H1 (cell line): ENCODE measurements at regions not wholly inside any gene's neighbourhood (a gene's known extent, or its start where the extent isn't known, plus 50 kb on each side); places are given as distances from the start of the nearest gene placed in this dataset.

ENCODE experiments used
- CTCF ChIA-PET: fragments of 300-600 bp; sonication (Branson Sonifier 250); formaldehyde crosslinking; loops from one replicate; lab custom pipeline; 2021; ENCODE audit not compliant: partially characterized antibody; lab: Charles Lee
- POLR2A ChIA-PET: fragments of 300-600 bp; sonication (Branson Sonifier 250); formaldehyde crosslinking; loops from one replicate; lab custom pipeline; 2021; ENCODE audit warnings: inconsistent platforms; ENCODE audit not compliant: partially characterized antibody; lab: Charles Lee
- DNase-seq, 2 experiments: peaks; one replicate each; pipeline versions ENCODE4 v3.0.0 to v3.0.0-alpha.2; 2010 to 2022; ENCODE audit warnings: low spot score in 2 of 2, low read depth in 1 of 2, mixed read lengths in 1 of 2
- FAIRE-seq: peaks from 2 replicates; lab custom pipeline; 2011; peaks lifted over from hg19 to GRCh38; lab: Jason Lieb, UNC
- H2AFZ ChIP-seq: 2 replicates; pipeline ENCODE4 v1.8.1; 2012; ENCODE audit warnings: low read length, inconsistent platforms
- H2AK5ac ChIP-seq: 2 replicates; pipeline ENCODE4 v1.6.1; 2013; ENCODE audit warnings: low read depth, low read length
- H2BK120ac ChIP-seq: replicated peaks from 2 replicates; pipeline ENCODE3; 2013; ENCODE audit warnings: low read depth, low read length, inconsistent platforms
- H2BK12ac ChIP-seq: 2 replicates; pipeline ENCODE4 v1.6.1; 2013; ENCODE audit warnings: low read depth, low read length
- H2BK15ac ChIP-seq: 2 replicates; pipeline ENCODE4 v1.6.1; 2013; ENCODE audit warnings: low read length
- H2BK20ac ChIP-seq: 2 replicates; pipeline ENCODE4 v1.6.1; 2013; ENCODE audit warnings: low read length
- H2BK5ac ChIP-seq: 2 replicates; pipeline ENCODE4 v1.6.1; 2013; ENCODE audit warnings: low read depth, low read length
- H3K14ac ChIP-seq: 2 replicates; pipeline ENCODE4 v1.6.1; 2013; ENCODE audit warnings: inconsistent platforms; ENCODE audit not compliant: insufficient read length
- H3K18ac ChIP-seq: 2 replicates; pipeline ENCODE4 v1.6.1; 2013; ENCODE audit warnings: low read length; ENCODE audit errors: extremely low read depth
- H3K23ac ChIP-seq: 2 replicates; pipeline ENCODE4 v1.6.1; 2013; ENCODE audit warnings: inconsistent platforms; ENCODE audit not compliant: insufficient read length
- H3K23me2 ChIP-seq: 2 replicates; pipeline ENCODE4 v1.6.1; 2013; ENCODE audit warnings: low read depth, low read length
- H3K27ac ChIP-seq: 2 replicates; pipeline ENCODE4 v1.6.1; 2011; ENCODE audit warnings: low read depth, low read length, inconsistent platforms
- H3K27me3 ChIP-seq, 4 experiments: replicated peaks in 1 of 4; 1 replicate in 1 of 4; 2 replicates in 3 of 4; pipeline versions ENCODE4 v1.6.1 to v1.8.1; 2011 to 2013; ENCODE audit warnings: low read length in 3 of 4, mild to moderate bottlenecking in 3 of 4, inconsistent platforms in 2 of 4, mixed read lengths in 2 of 4, moderate library complexity in 1 of 4; ENCODE audit not compliant: control insufficient read depth in 3 of 4, insufficient read depth in 3 of 4; ENCODE audit errors: extremely low read depth in 1 of 4
- H3K36me3 ChIP-seq, 4 experiments: 2 replicates each; pipeline versions ENCODE4 v1.6.1 to v1.8.1; 2011 to 2013; ENCODE audit warnings: mild to moderate bottlenecking in 4 of 4, low read length in 3 of 4, moderate library complexity in 2 of 4, control low read depth in 1 of 4, inconsistent platforms in 1 of 4; ENCODE audit not compliant: insufficient read depth in 4 of 4, control insufficient read depth in 2 of 4
- H3K4ac ChIP-seq: replicated peaks from 2 replicates; pipeline ENCODE3; 2013; ENCODE audit warnings: low read length, low read depth, mixed read lengths, inconsistent platforms; ENCODE audit not compliant: insufficient read length
- H3K4me1 ChIP-seq, 4 experiments: replicated peaks in 1 of 4; 1 replicate in 1 of 4; 2 replicates in 3 of 4; pipeline versions ENCODE4 v1.6.1 to v1.8.1; 2011 to 2013; ENCODE audit warnings: low read length in 3 of 4, inconsistent platforms in 2 of 4, mixed read lengths in 1 of 4; ENCODE audit not compliant: insufficient read depth in 4 of 4, control insufficient read depth in 3 of 4
- H3K4me2 ChIP-seq, 2 experiments: 2 replicates each; pipeline versions ENCODE4 v1.6.1 to v1.8.1; 2011 to 2013; ENCODE audit warnings: low read depth in 2 of 2, low read length in 2 of 2, control low read depth in 1 of 2, inconsistent platforms in 1 of 2, mild to moderate bottlenecking in 1 of 2; ENCODE audit not compliant: insufficient read depth in 1 of 2
- H3K4me3 ChIP-seq, 4 experiments: fragments of 200-600, 300-600 bp in 1 of 4; sonication (generic), shearing (Covaris generic), sonication (Bioruptor Twin) in 1 of 4; 2 replicates each; pipeline versions ENCODE4 v1.5.1 to v1.8.1; 2011 to 2016; ENCODE audit warnings: low read length in 4 of 4, low read depth in 3 of 4, control low read depth in 2 of 4, inconsistent platforms in 2 of 4, mild to moderate bottlenecking in 2 of 4, mixed read lengths in 1 of 4, moderate library complexity in 1 of 4; ENCODE audit not compliant: insufficient read depth in 2 of 4; ENCODE audit errors: extremely low read depth in 1 of 4
- H3K56ac ChIP-seq: replicated peaks from 2 replicates; pipeline ENCODE3; 2013; ENCODE audit warnings: low read depth, mild to moderate bottlenecking, mixed read lengths, low read length, inconsistent platforms; ENCODE audit not compliant: insufficient read length
- H3K79me1 ChIP-seq: 2 replicates; pipeline ENCODE4 v1.6.1; 2013; ENCODE audit warnings: low read depth, low read length, control low read depth
- H3K79me2 ChIP-seq, 2 experiments: 2 replicates each; pipeline versions ENCODE4 v1.6.1 to v1.8.1; 2012 to 2013; ENCODE audit warnings: low read length in 2 of 2, mild to moderate bottlenecking in 2 of 2, inconsistent platforms in 1 of 2; ENCODE audit not compliant: insufficient read depth in 2 of 2, control insufficient read depth in 1 of 2
- H3K9ac ChIP-seq, 4 experiments: replicated peaks in 1 of 4; 1 replicate in 1 of 4; 2 replicates in 3 of 4; pipeline versions ENCODE4 v1.6.1 to v1.8.1; 2011 to 2013; ENCODE audit warnings: low read depth in 3 of 4, low read length in 3 of 4, control low read depth in 2 of 4, mild to moderate bottlenecking in 2 of 4, moderate library complexity in 2 of 4, inconsistent platforms in 1 of 4; ENCODE audit errors: extremely low read depth in 1 of 4
- H3K9me3 ChIP-seq, 2 experiments: 2 replicates each; pipeline versions ENCODE4 v1.6.1 to v1.8.1; 2012 to 2013; ENCODE audit warnings: mild to moderate bottlenecking in 2 of 2, moderate library complexity in 2 of 2, control low read depth in 1 of 2, inconsistent platforms in 1 of 2, low read depth in 1 of 2, low read length in 1 of 2, mixed read lengths in 1 of 2; ENCODE audit not compliant: insufficient read depth in 2 of 2
- H4K20me1 ChIP-seq, 2 experiments: replicated peaks in 1 of 2; 2 replicates each; pipeline versions ENCODE3 to v1.8.1; 2011 to 2013; ENCODE audit warnings: inconsistent platforms in 2 of 2, low read length in 2 of 2, mild to moderate bottlenecking in 1 of 2; ENCODE audit not compliant: insufficient read depth in 2 of 2, control insufficient read depth in 1 of 2
- H4K5ac ChIP-seq: 2 replicates; pipeline ENCODE4 v1.6.1; 2013; ENCODE audit warnings: low read length, low read depth, mixed read lengths, inconsistent platforms; ENCODE audit not compliant: insufficient read length
- H4K8ac ChIP-seq: 2 replicates; pipeline ENCODE4 v1.8.0; 2013; ENCODE audit warnings: mild to moderate bottlenecking, moderate library complexity, low read length, inconsistent platforms; ENCODE audit not compliant: insufficient read depth; ENCODE audit errors: extremely low read depth
- H4K91ac ChIP-seq: replicated peaks from 2 replicates; pipeline ENCODE3; 2013; ENCODE audit warnings: low read length, mixed read lengths, inconsistent platforms; ENCODE audit not compliant: insufficient read length
- BRCA1 ChIP-seq: IDR thresholded peaks from 2 replicates; pipeline ENCODE4 v1.6.1; 2012; ENCODE audit warnings: low read depth, low read length, improper control_type of control experiment
- WGBS, 2 experiments: shearing (Covaris generic) in 1 of 2; methylation state at CpG; one replicate each; pipeline versions ENCODE4 v1.1.6 to v1.1.7; 2013 to 2015; ENCODE audit warnings: low lambda C conversion rate in 2 of 2, mixed read lengths in 2 of 2, inconsistent platforms in 1 of 2, low coverage in 1 of 2, missing lambda C conversion rate in 1 of 2; ENCODE audit not compliant: insufficient replicate concordance in 2 of 2, insufficient coverage in 1 of 2, insufficient read length in 1 of 2; ENCODE audit errors: extremely low coverage in 1 of 2, missing lambda C conversion rate in 1 of 2; 5-methylcytosine and 5-hydroxymethylcytosine counted together

DNA sequence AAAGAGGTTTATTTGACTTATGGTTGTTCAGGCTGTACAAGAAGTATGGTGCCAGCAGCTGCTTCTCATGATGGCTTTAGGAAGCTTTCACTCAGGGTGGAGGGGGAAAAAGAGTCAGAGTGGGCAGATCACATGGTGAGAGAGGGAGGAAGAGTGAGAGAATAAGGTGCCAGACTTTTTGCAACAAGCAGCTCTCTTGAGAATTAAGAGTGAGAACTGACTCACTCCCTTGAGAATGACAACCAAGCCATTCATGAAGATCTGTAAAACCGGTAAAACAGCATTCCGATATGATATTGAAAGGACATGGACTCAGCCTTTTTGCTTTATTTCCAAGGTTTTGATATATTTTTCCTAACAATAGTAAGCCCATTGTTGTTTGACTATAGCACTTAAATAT lies 501.2 kb downstream of the GALC start:
- Histone ChIP-seq H4K8ac (no peak overlapping the region), H4K5ac (no peak overlapping the region), H2BK5ac (no peak overlapping the region), H3K18ac (no peak overlapping the region), H3K9ac (no peak overlapping the region), H2BK20ac (no peak overlapping the region), H3K14ac (no peak overlapping the region), H2AK5ac (no peak overlapping the region), H2AFZ (no peak overlapping the region), H4K91ac (no peak overlapping the region), H3K27me3 (no peaks in the 10 kb centered on the region), H3K4me2 (peak overlapping the region in 1 of 2 experiments; percentile 26; a peak in 1 of 4 replicates), H2BK12ac (no peak overlapping the region), H3K79me1 (no peaks in the 10 kb centered on the region), H2BK15ac (no peak overlapping the region), H3K9me3 (no peaks in the 10 kb centered on the region), H3K4ac (no peak overlapping the region), H2BK120ac (no peak overlapping the region), H4K20me1 (no peaks in the 10 kb centered on the region), H3K36me3 (no peaks in the 10 kb centered on the region), H3K56ac (no peak overlapping the region), H3K23ac (no peak overlapping the region), H3K79me2 (no peaks in the 10 kb centered on the region), H3K27ac (no peak overlapping the region), H3K4me3 (no peak overlapping the region), H3K23me2 (no peaks in the 10 kb centered on the region), H3K4me1 (peaks cover 0 to 2% (median 0%) of the 10 kb centered on the region in 4 experiments; a peak in 2 of 7 replicates)
- FAIRE-seq (no peak), DNase-seq (no peak)
- WGBS, 2 experiments, result 78% methylated on average over 2 of the region's 2 CpGs; no CpG with 5 or more reads in 1 of the 2 experiments
- no peak for TF ChIP-seq BRCA1
- POLR2A ChIA-PET, result interaction anchor here (0.5 kb wide), 1 partner anchor 90 kb away, joined by 3 read pairs; no protein-coding TSS in a partner anchor
- CTCF ChIA-PET, result interaction anchor here (0.5 kb wide), 1 partner anchor 38 kb away, joined by 3 read pairs; no protein-coding TSS in a partner anchor
